Stimulated activated CD8-positive, alpha-beta memory T cell treated with anti-CD3 and anti-CD28 coated beads, Interleukin-12 subunit alpha, Interleukin-12 subunit beta, amount 100 ng/mL, for 1 hour (primary cell): ENCODE measurements at regions not wholly inside any gene's neighbourhood (a gene's known extent, or its start where the extent isn't known, plus 50 kb on each side); places are given as distances from the start of the nearest gene placed in this dataset.

ENCODE experiments used
- DNase-seq: peaks from one replicate; pipeline ENCODE4 v3.0.0-alpha.2; 2020; ENCODE audit warnings: low read depth

GRCh38 chr4:62896721-62897120 is 1512.5 kb downstream of the TECRL start:
- DNase-seq = no peak

GRCh38 chr4:62881901-62882300 is 1527.3 kb downstream of the TECRL start:
- DNase-seq = no peak

- no peak for DNase-seq
Observed at GRCh38 chr4:62881210-62881609, 1528.0 kb downstream of the TECRL start.

GRCh38 chr4:62872856-62873255 is 1536.4 kb downstream of the TECRL start:
- DNase-seq = no peak

- no peak for DNase-seq
Observed at GRCh38 chr4:62871078-62871477, 1538.2 kb downstream of the TECRL start.

GRCh38 chr4:62870451-62870850 is 1538.8 kb downstream of the TECRL start:
- no peak for DNase-seq

- no peak for DNase-seq
Observed at GRCh38 chr4:62865261-62865660, 1544.0 kb downstream of the TECRL start.

- no peak for DNase-seq
Observed at GRCh38 chr4:62849696-62850095, 1559.6 kb downstream of the TECRL start.

- DNase-seq = no peak
Observed at GRCh38 chr4:62835631-62836030, 1573.6 kb downstream of the TECRL start.

GRCh38 chr4:62822306-62822705 is 1586.9 kb downstream of the TECRL start:
- no peak for DNase-seq

GRCh38 chr4:62816566-62816965 is 1592.7 kb downstream of the TECRL start:
- no peak for DNase-seq

GRCh38 chr4:62814510-62815047 is 1594.7 kb downstream of the TECRL start:
- no peak for DNase-seq

- no peak for DNase-seq
Observed at GRCh38 chr4:62806816-62807215, 1602.4 kb downstream of the TECRL start.

- DNase-seq = no peak
Observed at GRCh38 chr4:62804075-62804474, 1603.9 kb downstream of the ADGRL3 start.

GRCh38 chr4:62797221-62797620 is 1597.1 kb downstream of the ADGRL3 start:
- DNase-seq = no peak

- DNase-seq = no peak
Observed at GRCh38 chr4:62791386-62791785, 1591.3 kb downstream of the ADGRL3 start.

- DNase-seq = no peak
Observed at GRCh38 chr4:62771983-62772557, 1571.9 kb downstream of the ADGRL3 start.

GRCh38 chr4:62740296-62740695 is 1540.2 kb downstream of the ADGRL3 start:
- DNase-seq = no peak

GRCh38 chr4:62717154-62717553 is 1517.0 kb downstream of the ADGRL3 start:
- DNase-seq = no peak

- DNase-seq = no peak
Observed at GRCh38 chr4:62711575-62711974, 1511.4 kb downstream of the ADGRL3 start.

- DNase-seq = no peak
Observed at GRCh38 chr4:62709618-62710252, 1509.6 kb downstream of the ADGRL3 start.

GRCh38 chr4:62706423-62706822 is 1506.3 kb downstream of the ADGRL3 start:
- no peak for DNase-seq

- no peak for DNase-seq
Observed at GRCh38 chr4:62683799-62684566, 1483.9 kb downstream of the ADGRL3 start.
